ENCODE measurements at regions not wholly inside any gene's neighbourhood (a gene's known extent, or its start where the extent isn't known, plus 50 kb on each side); places are given as distances from the start of the nearest gene placed in this dataset.

DNA sequence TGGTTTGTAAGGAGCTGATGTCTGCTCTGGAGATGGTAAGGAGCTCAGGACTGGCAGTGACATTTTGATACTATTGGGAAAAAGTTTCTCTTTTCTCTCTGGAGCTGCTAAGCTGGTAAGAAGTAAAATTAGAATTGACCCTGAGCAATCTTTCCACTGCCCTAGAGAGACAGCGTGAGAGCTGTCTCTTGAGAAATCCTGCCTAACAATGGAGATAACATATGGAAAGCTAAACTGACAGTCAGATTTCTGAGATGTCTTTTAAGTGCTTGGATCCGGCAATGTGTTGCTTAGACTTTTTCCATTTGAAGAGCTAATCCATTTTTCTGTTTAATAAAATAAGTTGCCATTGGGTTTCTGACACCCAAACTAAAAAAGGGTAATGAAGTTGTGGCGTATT is 302.4 kb downstream of the KCNS3 start:
- Histone ChIP-seq H3K4me3 (ENCODE audit: low read depth in 1 of 3, low read length in 3 of 3) (no peak overlapping the region), H3K27me3 (ENCODE audit: control insufficient read depth in 4 of 4, insufficient read depth in 4 of 4, low read length in 3 of 4) (no peaks in the 10 kb centered on the region), H3K9ac (ENCODE audit: low read depth in 1 of 2, low read length in 2 of 2) (no peak overlapping the region), H3K9me3 (ENCODE audit: control insufficient read depth in 4 of 4, low read length in 3 of 4) (no peaks in the 10 kb centered on the region), H3K27ac (ENCODE audit: low read depth in 1 of 2, low read length in 2 of 2) (no peak overlapping the region), H3K4me1 (ENCODE audit: control insufficient read depth in 4 of 4, insufficient read depth in 4 of 4, low read length in 3 of 4) (no peaks in the 10 kb centered on the region), H3K36me3 (ENCODE audit: control insufficient read depth in 4 of 4, insufficient read depth in 3 of 4, low read depth in 1 of 4, low read length in 3 of 4) (no peaks in the 10 kb centered on the region)
- 68% methylated on average over 3 of the region's 3 CpGs for WGBS
- no peak for DNase-seq (ENCODE audit: low spot score)
- TF ChIP-seq RAD21 (IDR thresholded peaks at IDR 0.05) (no peak), FOXA1 (IDR thresholded peaks at IDR 0.05) (no peak), FOXA2 (IDR thresholded peaks at IDR 0.05) (no peak), YY1 (IDR thresholded peaks at IDR 0.05) (no peak), HNF4G (IDR thresholded peaks at IDR 0.05) (no peak), TAF1 (conservative IDR thresholded peaks at IDR 0.05) (no peak), GABPA (IDR thresholded peaks at IDR 0.05 in 1 of 2, conservative IDR thresholded peaks at IDR 0.05 in 1 of 2) (no peak), HNF4A (conservative IDR thresholded peaks at IDR 0.05) (no peak), RXRA (IDR thresholded peaks at IDR 0.05) (no peak), EGR1 (IDR thresholded peaks at IDR 0.05; ENCODE audit: low read depth in 2 of 2) (no peak), JUND (IDR thresholded peaks at IDR 0.05) (no peak)
- TF ChIP-seq, protein P1, sequence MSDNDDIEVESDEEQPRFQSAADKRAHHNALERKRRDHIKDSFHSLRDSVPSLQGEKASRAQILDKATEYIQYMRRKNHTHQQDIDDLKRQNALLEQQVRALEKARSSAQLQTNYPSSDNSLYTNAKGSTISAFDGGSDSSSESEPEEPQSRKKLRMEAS (IDR thresholded peaks at IDR 0.05), result no peak
- TF ChIP-seq, protein P2, sequence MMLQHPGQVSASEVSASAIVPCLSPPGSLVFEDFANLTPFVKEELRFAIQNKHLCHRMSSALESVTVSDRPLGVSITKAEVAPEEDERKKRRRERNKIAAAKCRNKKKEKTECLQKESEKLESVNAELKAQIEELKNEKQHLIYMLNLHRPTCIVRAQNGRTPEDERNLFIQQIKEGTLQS (IDR thresholded peaks at IDR 0.05), result no peak
- TF ChIP-seq, protein P3, sequence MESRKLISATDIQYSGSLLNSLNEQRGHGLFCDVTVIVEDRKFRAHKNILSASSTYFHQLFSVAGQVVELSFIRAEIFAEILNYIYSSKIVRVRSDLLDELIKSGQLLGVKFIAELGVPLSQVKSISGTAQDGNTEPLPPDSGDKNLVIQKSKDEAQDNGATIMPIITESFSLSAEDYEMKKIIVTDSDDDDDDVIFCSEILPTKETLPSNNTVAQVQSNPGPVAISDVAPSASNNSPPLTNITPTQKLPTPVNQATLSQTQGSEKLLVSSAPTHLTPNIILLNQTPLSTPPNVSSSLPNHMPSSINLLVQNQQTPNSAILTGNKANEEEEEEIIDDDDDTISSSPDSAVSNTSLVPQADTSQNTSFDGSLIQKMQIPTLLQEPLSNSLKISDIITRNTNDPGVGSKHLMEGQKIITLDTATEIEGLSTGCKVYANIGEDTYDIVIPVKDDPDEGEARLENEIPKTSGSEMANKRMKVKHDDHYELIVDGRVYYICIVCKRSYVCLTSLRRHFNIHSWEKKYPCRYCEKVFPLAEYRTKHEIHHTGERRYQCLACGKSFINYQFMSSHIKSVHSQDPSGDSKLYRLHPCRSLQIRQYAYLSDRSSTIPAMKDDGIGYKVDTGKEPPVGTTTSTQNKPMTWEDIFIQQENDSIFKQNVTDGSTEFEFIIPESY (IDR thresholded peaks at IDR 0.05), result no peak
- TF ChIP-seq, protein P4, sequence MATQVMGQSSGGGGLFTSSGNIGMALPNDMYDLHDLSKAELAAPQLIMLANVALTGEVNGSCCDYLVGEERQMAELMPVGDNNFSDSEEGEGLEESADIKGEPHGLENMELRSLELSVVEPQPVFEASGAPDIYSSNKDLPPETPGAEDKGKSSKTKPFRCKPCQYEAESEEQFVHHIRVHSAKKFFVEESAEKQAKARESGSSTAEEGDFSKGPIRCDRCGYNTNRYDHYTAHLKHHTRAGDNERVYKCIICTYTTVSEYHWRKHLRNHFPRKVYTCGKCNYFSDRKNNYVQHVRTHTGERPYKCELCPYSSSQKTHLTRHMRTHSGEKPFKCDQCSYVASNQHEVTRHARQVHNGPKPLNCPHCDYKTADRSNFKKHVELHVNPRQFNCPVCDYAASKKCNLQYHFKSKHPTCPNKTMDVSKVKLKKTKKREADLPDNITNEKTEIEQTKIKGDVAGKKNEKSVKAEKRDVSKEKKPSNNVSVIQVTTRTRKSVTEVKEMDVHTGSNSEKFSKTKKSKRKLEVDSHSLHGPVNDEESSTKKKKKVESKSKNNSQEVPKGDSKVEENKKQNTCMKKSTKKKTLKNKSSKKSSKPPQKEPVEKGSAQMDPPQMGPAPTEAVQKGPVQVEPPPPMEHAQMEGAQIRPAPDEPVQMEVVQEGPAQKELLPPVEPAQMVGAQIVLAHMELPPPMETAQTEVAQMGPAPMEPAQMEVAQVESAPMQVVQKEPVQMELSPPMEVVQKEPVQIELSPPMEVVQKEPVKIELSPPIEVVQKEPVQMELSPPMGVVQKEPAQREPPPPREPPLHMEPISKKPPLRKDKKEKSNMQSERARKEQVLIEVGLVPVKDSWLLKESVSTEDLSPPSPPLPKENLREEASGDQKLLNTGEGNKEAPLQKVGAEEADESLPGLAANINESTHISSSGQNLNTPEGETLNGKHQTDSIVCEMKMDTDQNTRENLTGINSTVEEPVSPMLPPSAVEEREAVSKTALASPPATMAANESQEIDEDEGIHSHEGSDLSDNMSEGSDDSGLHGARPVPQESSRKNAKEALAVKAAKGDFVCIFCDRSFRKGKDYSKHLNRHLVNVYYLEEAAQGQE (IDR thresholded peaks at IDR 0.05), result no peak

DNA sequence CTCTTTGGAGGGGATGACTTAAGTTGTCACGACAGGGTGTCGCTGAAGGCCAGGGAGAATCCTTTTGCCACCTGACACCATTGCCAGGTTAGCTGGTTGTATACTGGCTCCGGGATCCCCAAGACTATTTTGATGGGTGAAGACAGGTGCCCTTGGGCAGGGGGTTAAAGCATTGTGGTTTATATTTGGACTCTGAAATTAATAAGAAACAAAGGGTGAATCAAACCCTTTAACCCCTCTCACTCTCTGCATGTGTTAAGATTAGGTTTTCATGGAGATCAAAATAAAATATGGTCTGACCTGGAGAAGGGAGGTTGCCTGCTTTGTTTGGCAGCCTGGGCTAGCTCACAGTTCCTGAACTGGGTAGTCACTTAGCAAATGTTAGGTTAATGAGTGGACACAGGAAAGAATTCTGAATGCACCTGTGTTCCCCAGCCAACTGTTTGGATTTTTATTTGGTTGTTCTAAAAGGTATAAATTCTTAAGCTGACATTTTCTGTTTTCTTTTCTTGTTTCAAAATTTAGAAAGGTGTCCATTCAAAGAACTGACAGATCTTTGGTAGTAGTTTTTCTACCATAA is 301.7 kb downstream of the KCNS3 start:
- DNase-seq (ENCODE audit: low spot score), result no peak
- no peaks in the 10 kb centered on the region for H3K27me3 ChIP-seq (ENCODE audit: control insufficient read depth in 4 of 4, insufficient read depth in 4 of 4, low read length in 3 of 4)
- H3K36me3 ChIP-seq (ENCODE audit: control insufficient read depth in 4 of 4, insufficient read depth in 3 of 4, low read depth in 1 of 4, low read length in 3 of 4), result no peaks in the 10 kb centered on the region
- H3K27ac ChIP-seq (ENCODE audit: low read depth in 1 of 2, low read length in 2 of 2), result no peak overlapping the region
- no peak overlapping the region for H3K4me3 ChIP-seq (ENCODE audit: low read depth in 1 of 3, low read length in 3 of 3)
- 70% methylated on average over 3 of the region's 3 CpGs for WGBS
- no peaks in the 10 kb centered on the region for H3K9me3 ChIP-seq (ENCODE audit: control insufficient read depth in 4 of 4, low read length in 3 of 4)
- no peaks in the 10 kb centered on the region for H3K4me1 ChIP-seq (ENCODE audit: control insufficient read depth in 4 of 4, insufficient read depth in 4 of 4, low read length in 3 of 4)
- H3K9ac ChIP-seq (ENCODE audit: low read depth in 1 of 2, low read length in 2 of 2), result no peak overlapping the region
- TF ChIP-seq RXRA (IDR thresholded peaks at IDR 0.05) (no peak), TAF1 (conservative IDR thresholded peaks at IDR 0.05) (no peak), FOXA2 (IDR thresholded peaks at IDR 0.05) (no peak), GABPA (IDR thresholded peaks at IDR 0.05 in 1 of 2, conservative IDR thresholded peaks at IDR 0.05 in 1 of 2) (no peak), JUND (IDR thresholded peaks at IDR 0.05) (no peak), RAD21 (IDR thresholded peaks at IDR 0.05) (no peak), HNF4A (conservative IDR thresholded peaks at IDR 0.05) (no peak), FOXA1 (IDR thresholded peaks at IDR 0.05) (no peak), HNF4G (IDR thresholded peaks at IDR 0.05) (no peak), YY1 (IDR thresholded peaks at IDR 0.05) (no peak), EGR1 (IDR thresholded peaks at IDR 0.05; ENCODE audit: low read depth in 2 of 2) (no peak), SP1 (IDR thresholded peaks at IDR 0.05) (no peak), NR2F2 (IDR thresholded peaks at IDR 0.05) (no peak)
- TF ChIP-seq, protein P3 (IDR thresholded peaks at IDR 0.05), result no peak
- TF ChIP-seq, protein P5, sequence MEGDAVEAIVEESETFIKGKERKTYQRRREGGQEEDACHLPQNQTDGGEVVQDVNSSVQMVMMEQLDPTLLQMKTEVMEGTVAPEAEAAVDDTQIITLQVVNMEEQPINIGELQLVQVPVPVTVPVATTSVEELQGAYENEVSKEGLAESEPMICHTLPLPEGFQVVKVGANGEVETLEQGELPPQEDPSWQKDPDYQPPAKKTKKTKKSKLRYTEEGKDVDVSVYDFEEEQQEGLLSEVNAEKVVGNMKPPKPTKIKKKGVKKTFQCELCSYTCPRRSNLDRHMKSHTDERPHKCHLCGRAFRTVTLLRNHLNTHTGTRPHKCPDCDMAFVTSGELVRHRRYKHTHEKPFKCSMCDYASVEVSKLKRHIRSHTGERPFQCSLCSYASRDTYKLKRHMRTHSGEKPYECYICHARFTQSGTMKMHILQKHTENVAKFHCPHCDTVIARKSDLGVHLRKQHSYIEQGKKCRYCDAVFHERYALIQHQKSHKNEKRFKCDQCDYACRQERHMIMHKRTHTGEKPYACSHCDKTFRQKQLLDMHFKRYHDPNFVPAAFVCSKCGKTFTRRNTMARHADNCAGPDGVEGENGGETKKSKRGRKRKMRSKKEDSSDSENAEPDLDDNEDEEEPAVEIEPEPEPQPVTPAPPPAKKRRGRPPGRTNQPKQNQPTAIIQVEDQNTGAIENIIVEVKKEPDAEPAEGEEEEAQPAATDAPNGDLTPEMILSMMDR (IDR thresholded peaks at IDR 0.05; ENCODE audit: low read depth, low read length, missing input control), result no peak
- TF ChIP-seq, protein P2 (IDR thresholded peaks at IDR 0.05), result no peak

Measured in liver (tissue), 8 donors.